GM13976 (cell line): ENCODE measurements at regions not wholly inside any gene's neighbourhood (a gene's known extent, or its start where the extent isn't known, plus 50 kb on each side); places are given as distances from the start of the nearest gene placed in this dataset.
"Not testable (repeated sequence)": the region's sequence is repeated elsewhere in the genome, so short reads cannot be mapped to it uniquely, and the experiment has no call there.

Source experiments
- DNase-seq: peaks from one replicate; pipeline ENCODE4 v3.0.0; 2012; ENCODE audit warnings: low spot score
- CTCF ChIP-seq: IDR thresholded peaks from 2 replicates; pipeline ENCODE4 v1.5.1; 2012; ENCODE audit warnings: borderline replicate concordance, mild to moderate bottlenecking; ENCODE audit not compliant: insufficient read depth; ENCODE audit errors: extremely low read depth, missing control alignments, control extremely low read depth
- in situ Hi-C: fragments of 300-500 bp; cut with MboI; formaldehyde crosslinking; loops from one replicate; pipeline ENCODE4 v1.12.0; 2022; ENCODE audit warnings: low sequenced_read_pairs, mixed read lengths, inconsistent platforms; ENCODE audit not compliant: unreplicated experiment

DNA sequence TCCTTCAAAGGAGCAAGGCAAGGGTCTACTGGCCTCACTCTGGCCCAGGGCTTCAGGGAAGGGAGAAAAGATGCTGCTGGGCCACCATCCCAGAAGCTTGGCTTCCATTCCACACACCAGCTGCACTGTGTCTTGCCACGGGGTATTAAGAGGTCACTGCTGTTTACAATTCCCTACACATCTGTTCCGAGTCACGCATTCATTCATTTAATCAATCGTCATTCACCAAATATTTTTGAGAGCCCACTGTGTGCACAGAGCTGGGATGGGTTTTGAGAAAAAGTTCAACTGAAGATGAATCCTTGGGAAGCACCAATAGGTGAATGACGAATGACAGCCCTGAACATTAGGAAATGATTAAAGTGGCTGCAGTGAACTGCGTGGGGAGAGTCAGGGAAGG lies 101.7 kb downstream of the NAV1 start:
- in situ Hi-C loops, result no loop called here
- no peak for TF ChIP-seq CTCF

GRCh38 chr1:201641524-201642253 lies 102.8 kb downstream of the NAV1 start:
- no peak for DNase-seq
- no peak for TF ChIP-seq CTCF
- in situ Hi-C loops, result no loop called here

More for the DNA sequence above, 101.7 kb downstream of the NAV1 start:
- DNase-seq, result no peak

DNA sequence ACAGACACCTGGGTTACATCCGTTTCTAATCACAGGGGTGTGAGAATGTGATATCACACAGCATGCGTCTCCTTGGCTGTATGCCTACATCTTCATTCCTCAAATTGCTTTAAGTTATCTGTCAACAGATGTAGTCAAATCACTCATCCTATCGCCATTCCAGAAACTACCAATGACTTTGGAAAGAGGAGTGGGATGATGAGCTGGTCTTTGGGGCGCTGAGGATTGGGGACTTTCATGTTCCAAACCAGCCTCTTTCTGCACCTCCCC lies 104.8 kb downstream of the NAV1 start:
- TF ChIP-seq CTCF, result no peak
- in situ Hi-C loops, result no loop called here
- DNase-seq, result no peak

DNA sequence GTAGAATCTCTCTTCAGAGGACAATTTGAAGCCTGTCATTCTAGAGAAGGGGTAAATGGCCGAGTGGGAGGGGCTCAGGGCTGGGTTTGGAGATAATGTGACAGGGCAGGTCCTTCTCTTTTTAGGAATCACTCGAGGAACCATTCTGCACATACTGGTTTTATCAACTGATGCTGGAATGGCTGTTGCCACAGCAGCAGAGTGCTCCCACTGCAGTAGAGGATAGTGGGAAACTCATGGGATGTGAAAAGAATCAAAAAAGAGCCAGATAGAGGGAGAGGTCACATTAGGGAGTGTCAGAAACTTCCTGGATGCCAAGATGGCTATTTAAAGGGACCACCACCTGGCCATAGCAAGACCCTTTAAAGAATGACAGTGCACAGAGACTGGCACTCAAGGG lies 105.3 kb downstream of the NAV1 start:
- no peak for DNase-seq
- TF ChIP-seq CTCF, result no peak
- in situ Hi-C loops, result no loop called here

GRCh38 chr1:201645000-201645399 lies 106.1 kb downstream of the NAV1 start:
- in situ Hi-C loops, DNase-seq: not testable (repeated sequence)

DNA sequence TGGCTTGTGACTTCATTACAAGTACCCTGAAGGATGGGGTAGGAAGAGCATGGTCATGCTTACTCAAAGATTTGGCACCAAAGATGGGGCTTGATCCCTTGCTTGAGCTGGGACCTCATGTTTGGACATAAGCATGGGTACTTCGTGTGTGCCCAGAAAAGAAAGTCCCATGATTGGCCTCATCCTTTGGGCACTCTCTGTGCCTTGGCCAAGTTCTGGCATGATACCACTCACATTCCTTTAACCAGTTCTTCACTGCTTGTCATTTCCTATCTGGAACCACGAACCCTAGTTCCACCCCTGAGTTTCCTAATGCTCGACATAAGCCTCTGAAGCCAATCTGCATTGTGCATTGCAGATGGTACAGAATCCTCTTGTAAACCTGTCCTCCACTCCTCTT lies 107.0 kb downstream of the NAV1 start:
- no peak for DNase-seq
- in situ Hi-C loops, result no loop called here
- no peak for TF ChIP-seq CTCF

DNA sequence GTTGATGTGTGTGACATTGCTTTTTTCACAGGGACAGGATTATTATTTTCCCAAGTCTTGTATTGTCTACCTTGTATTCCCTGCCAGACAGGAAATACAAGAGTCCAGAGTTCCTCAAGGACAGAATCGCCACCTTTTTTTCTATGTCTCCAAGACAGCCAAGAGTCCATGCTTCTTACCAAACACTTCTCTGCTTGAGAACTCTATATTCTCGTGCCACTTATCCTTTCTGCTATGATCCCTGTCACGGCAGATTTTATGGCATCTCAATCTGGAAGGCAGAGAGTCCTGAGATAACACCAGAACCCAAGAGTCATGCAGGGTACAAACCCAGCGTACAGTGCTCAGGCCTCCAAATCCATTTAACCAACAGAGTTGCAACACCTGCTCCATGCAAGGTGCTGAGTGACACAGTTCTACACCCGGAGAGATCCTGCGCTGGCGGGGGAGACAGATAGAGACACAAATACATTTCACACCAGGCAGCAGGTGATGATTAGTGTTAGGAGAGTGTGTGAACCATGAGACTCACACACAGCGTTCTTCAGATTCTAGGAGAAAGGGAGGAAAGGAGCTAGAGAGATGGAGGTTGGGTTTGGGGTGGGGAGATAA lies 107.6 kb downstream of the NAV1 start:
- DNase-seq, result no peak
- TF ChIP-seq CTCF, result no peak
- in situ Hi-C loops, result no loop called here
